ENCODE measurements at regions not wholly inside any gene's neighbourhood (a gene's known extent, or its start where the extent isn't known, plus 50 kb on each side); places are given as distances from the start of the nearest gene placed in this dataset.

- Mint-ChIP-seq H3K27me3 (ENCODE audit: insufficient read depth, low read depth, poor library complexity) (peaks cover 4% of the 10 kb centered on the region), H3K36me3 (ENCODE audit: low read depth) (peaks cover 23% of the 10 kb centered on the region), H3K4me3 (no peak overlapping the region), H3K9me3 (peaks cover 27% of the 10 kb centered on the region), H3K27ac (no peak overlapping the region), H3K4me1 (no peaks in the 10 kb centered on the region; the same call in 2 of the 3 replicates)
- H3K4me3 ChIP-seq = no peak overlapping the region
- H3K4me2 ChIP-seq = no peak overlapping the region
- H4K20me1 ChIP-seq (replicated peaks; ENCODE audit: insufficient read depth) = no peaks in the 10 kb centered on the region
- no peak for TF ChIP-seq STAT1 (IDR thresholded peaks at IDR 0.05; ENCODE audit: unreplicated experiment)
- no peaks in the 10 kb centered on the region for H3K4me1 ChIP-seq (ENCODE audit: insufficient read depth)
- H3F3A ChIP-seq (replicated peaks; ENCODE audit: low read depth) = no peaks in the 10 kb centered on the region
- H3K27me3 ChIP-seq (ENCODE audit: insufficient read depth) = no peaks in the 10 kb centered on the region
- ATAC-seq = no peak
- H2AFZ ChIP-seq = no peak overlapping the region
- H3K9me2 ChIP-seq (ENCODE audit: insufficient read depth) = peaks cover 14% of the 10 kb centered on the region
- no peaks in the 10 kb centered on the region; the same call in 1 of the 2 replicates for H3K36me3 ChIP-seq (ENCODE audit: insufficient read depth)
- no peak overlapping the region for H3K27ac ChIP-seq (ENCODE audit: low read depth)
- H3K79me2 ChIP-seq (replicated peaks; ENCODE audit: insufficient read depth) = no peaks in the 10 kb centered on the region
- DNase-seq (ENCODE audit: low spot score) = no peak
Measured at GRCh38 chr5:108650997-108651396, 96.7 kb upstream of the FER start.

- Histone ChIP-seq H3K36me3 (ENCODE audit: insufficient read depth) (no peaks in the 10 kb centered on the region; the same call in 1 of the 2 replicates), H3K4me2 (no peak overlapping the region)
Measured at GRCh38 chr5:108649646-108650045, 98.1 kb upstream of the FER start.

GRCh38 chr5:108649106-108649505 lies 98.6 kb upstream of the FER start:
- Histone ChIP-seq H3K79me2 (replicated peaks; ENCODE audit: insufficient read depth) (no peaks in the 10 kb centered on the region), H2AFZ (no peak overlapping the region), H3K9me2 (ENCODE audit: insufficient read depth) (peaks cover 14% of the 10 kb centered on the region), H4K20me1 (replicated peaks; ENCODE audit: insufficient read depth) (no peaks in the 10 kb centered on the region), H3F3A (replicated peaks; ENCODE audit: low read depth) (no peaks in the 10 kb centered on the region), H3K4me3 (no peak overlapping the region), H3K4me1 (ENCODE audit: insufficient read depth) (no peaks in the 10 kb centered on the region), H3K36me3 (ENCODE audit: insufficient read depth) (no peaks in the 10 kb centered on the region; the same call in 1 of the 2 replicates), H3K27ac (ENCODE audit: low read depth) (no peak overlapping the region), H3K4me2 (no peak overlapping the region), H3K27me3 (ENCODE audit: insufficient read depth) (no peaks in the 10 kb centered on the region)
- TF ChIP-seq CREB1 (CRISPR knock-in tag; IDR thresholded peaks at IDR 0.05; ENCODE audit: low read depth) = no peak
- no peak for TF ChIP-seq REST (IDR thresholded peaks at IDR 0.05; ENCODE audit: unreplicated experiment)
- TF ChIP-seq ZNF114 (CRISPR knock-in tag; IDR thresholded peaks at IDR 0.05) = no peak
- no peak for TF ChIP-seq EZH2phosphoT487 (IDR thresholded peaks at IDR 0.05; ENCODE audit: unreplicated experiment)
- TF ChIP-seq NANOG (IDR thresholded peaks at IDR 0.05; ENCODE audit: borderline replicate concordance) = no peak
- TF ChIP-seq POLR2AphosphoS5 (IDR thresholded peaks at IDR 0.05; ENCODE audit: low read depth) = no peak
- DNase-seq (ENCODE audit: low spot score) (no peak), ATAC-seq (no peak)
- Mint-ChIP-seq H3K27ac (no peak overlapping the region), H3K9me3 (peaks cover 27% of the 10 kb centered on the region), H3K36me3 (ENCODE audit: low read depth) (peaks cover 23% of the 10 kb centered on the region), H3K27me3 (ENCODE audit: insufficient read depth, low read depth, poor library complexity) (peaks cover 6% of the 10 kb centered on the region), H3K4me1 (no peaks in the 10 kb centered on the region), H3K4me3 (no peak overlapping the region)

More at GRCh38 chr5:108649646-108650045, 98.1 kb upstream of the FER start:
- no peaks in the 10 kb centered on the region for H4K20me1 ChIP-seq (replicated peaks; ENCODE audit: insufficient read depth)
- Mint-ChIP-seq H3K27me3 (ENCODE audit: insufficient read depth, low read depth, poor library complexity) (peaks cover 4% of the 10 kb centered on the region), H3K4me3 (no peak overlapping the region), H3K4me1 (no peaks in the 10 kb centered on the region), H3K9me3 (peaks cover 27% of the 10 kb centered on the region), H3K27ac (no peak overlapping the region), H3K36me3 (ENCODE audit: low read depth) (peaks cover 23% of the 10 kb centered on the region)
- H3K9me2 ChIP-seq (ENCODE audit: insufficient read depth) = peaks cover 14% of the 10 kb centered on the region
- H2AFZ ChIP-seq = no peak overlapping the region
- no peak overlapping the region for H3K27ac ChIP-seq (ENCODE audit: low read depth)
- DNase-seq (ENCODE audit: low spot score) = no peak
- H3K4me1 ChIP-seq (ENCODE audit: insufficient read depth) = no peaks in the 10 kb centered on the region
- H3F3A ChIP-seq (replicated peaks; ENCODE audit: low read depth) = no peaks in the 10 kb centered on the region
- H3K27me3 ChIP-seq (ENCODE audit: insufficient read depth) = no peaks in the 10 kb centered on the region
- no peak for TF ChIP-seq EZH2 (IDR thresholded peaks at IDR 0.05; ENCODE audit: low read depth, unreplicated experiment)
- no peak for TF ChIP-seq ZNF114 (CRISPR knock-in tag; IDR thresholded peaks at IDR 0.05)
- no peak for TF ChIP-seq EZH2phosphoT487 (IDR thresholded peaks at IDR 0.05; ENCODE audit: unreplicated experiment)
- TF ChIP-seq JUNB (IDR thresholded peaks at IDR 0.05; ENCODE audit: unreplicated experiment) = no peak
- no peak for TF ChIP-seq CREB1 (CRISPR knock-in tag; IDR thresholded peaks at IDR 0.05; ENCODE audit: low read depth)
- no peak for TF ChIP-seq ETS1 (IDR thresholded peaks at IDR 0.05)
- no peak for TF ChIP-seq NANOG (IDR thresholded peaks at IDR 0.05; ENCODE audit: borderline replicate concordance)
- no peak for TF ChIP-seq STAT1 (IDR thresholded peaks at IDR 0.05; ENCODE audit: unreplicated experiment)
- no peak for TF ChIP-seq ZNF331 (CRISPR knock-in tag; IDR thresholded peaks at IDR 0.05; ENCODE audit: low read depth)
- no peaks in the 10 kb centered on the region for H3K79me2 ChIP-seq (replicated peaks; ENCODE audit: insufficient read depth)
- no peak for ATAC-seq
- H3K4me3 ChIP-seq = no peak overlapping the region

All from GM23338 (cell line).